PC-9 (cell line): ENCODE measurements at regions not wholly inside any gene's neighbourhood (a gene's known extent, or its start where the extent isn't known, plus 50 kb on each side); places are given as distances from the start of the nearest gene placed in this dataset.
"Not testable (repeated sequence)": the region's sequence is repeated elsewhere in the genome, so short reads cannot be mapped to it uniquely, and the experiment has no call there.

Source experiments
- BruUV-seq: library from RNA; stranded (reverse); fragments of 400-500 nt; replicated peaks from 2 replicates; lab custom pipeline; 2021; lab: Mats Ljungman, UMichigan
- CTCF ChIA-PET: fragments of 300-600 bp; sonication (Branson Sonifier 250); formaldehyde crosslinking; loops from one replicate; lab custom pipeline; 2022; ENCODE audit warnings: antibody characterized with exemption; lab: Charles Lee
- POLR2A ChIA-PET: fragments of 300-600 bp; sonication (Branson Sonifier 250); formaldehyde crosslinking; loops from one replicate; lab custom pipeline; 2022; ENCODE audit warnings: antibody characterized with exemption; ENCODE audit not compliant: unreplicated experiment; lab: Charles Lee
- DNase-seq, 2 experiments: peaks; one replicate each; pipeline versions ENCODE4 v3.0.0 to v3.0.0-alpha.2; 2015 to 2022; ENCODE audit warnings: mixed read lengths in 1 of 2
- H2AFZ ChIP-seq: fragments of 200-600 bp; sonication (generic); 2 replicates; pipeline ENCODE4 v1.8.1; 2017; ENCODE audit warnings: antibody characterized with exemption
- H3F3A ChIP-seq: fragments of 200-600 bp; sonication (generic); 2 replicates; pipeline ENCODE4 v1.8.1; 2017; ENCODE audit warnings: antibody characterized with exemption, mild to moderate bottlenecking, low read depth; ENCODE audit not compliant: insufficient read depth
- H3K27ac ChIP-seq: fragments of 200-600 bp; sonication (generic); 2 replicates; pipeline ENCODE4 v1.6.1; 2016; ENCODE audit warnings: mixed run types
- H3K27me3 ChIP-seq: fragments of 200-600 bp; sonication (generic); 2 replicates; pipeline ENCODE4 v1.6.1; 2016; ENCODE audit warnings: low read depth, mixed run types; ENCODE audit not compliant: insufficient read depth
- H3K36me3 ChIP-seq: fragments of 200-600 bp; sonication (generic); 2 replicates; pipeline ENCODE4 v1.6.1; 2016; ENCODE audit warnings: low read depth, mixed run types
- H3K4me1 ChIP-seq: fragments of 200-600 bp; sonication (generic); replicated peaks from 2 replicates; pipeline ENCODE4 v1.6.1; 2016; ENCODE audit warnings: mixed run types; ENCODE audit not compliant: insufficient read depth
- H3K4me2 ChIP-seq: fragments of 200-600 bp; sonication (generic); 2 replicates; pipeline ENCODE4 v1.6.1; 2017; ENCODE audit warnings: mixed run types
- H3K4me3 ChIP-seq: fragments of 200-600 bp; sonication (generic); 2 replicates; pipeline ENCODE4 v1.6.1; 2016; ENCODE audit warnings: mixed run types
- H3K79me2 ChIP-seq: fragments of 200-600 bp; sonication (generic); 2 replicates; pipeline ENCODE4 v1.6.1; 2017; ENCODE audit warnings: low read depth, mixed run types
- H3K9me2 ChIP-seq: fragments of 200-600 bp; sonication (generic); 2 replicates; pipeline ENCODE4 v1.8.1; 2017; ENCODE audit warnings: mild to moderate bottlenecking; ENCODE audit not compliant: insufficient read depth
- H3K9me3 ChIP-seq: fragments of 200-600 bp; sonication (generic); 2 replicates; pipeline ENCODE4 v1.8.1; 2016; ENCODE audit warnings: low read depth; ENCODE audit not compliant: insufficient read depth
- H4K20me1 ChIP-seq: fragments of 200-600 bp; sonication (generic); 2 replicates; pipeline ENCODE4 v1.8.1; 2017; ENCODE audit not compliant: insufficient read depth
- CTCF ChIP-seq: fragments of 200-600 bp; sonication (generic); conservative IDR thresholded peaks from 2 replicates; pipeline ENCODE4 v1.6.1; 2017; ENCODE audit warnings: mixed run types, antibody characterized with exemption, mild to moderate bottlenecking, moderate library complexity
- EZH2 ChIP-seq: fragments of 200-600 bp; sonication (generic); IDR thresholded peaks from 2 replicates; pipeline ENCODE4 v1.8.0; 2017; ENCODE audit warnings: antibody characterized with exemption, low read depth
- intact Hi-C: fragments of 100-400 bp; cut with micrococcal nuclease; formaldehyde crosslinking; loops from one replicate; pipeline ENCODE4 v1.10.0; 2022; ENCODE audit not compliant: unreplicated experiment

GRCh38 chrX:128975745-128976144 lies 547.5 kb downstream of the SMARCA1 start:
- intact Hi-C loops = no loop called here
- no peak overlapping the region for H3K4me3 ChIP-seq
- H3K36me3 ChIP-seq = no peaks in the 10 kb centered on the region
- TF ChIP-seq CTCF (peak; percentile 81), EZH2 (no peak)
- no peaks in the 10 kb centered on the region for H3F3A ChIP-seq
- H4K20me1 ChIP-seq = no peaks in the 10 kb centered on the region
- POLR2A ChIA-PET = no interaction called here
- no peaks in the 10 kb centered on the region for H3K9me2 ChIP-seq
- H3K9me3 ChIP-seq = no peaks in the 10 kb centered on the region
- no peak overlapping the region for H3K27ac ChIP-seq
- no peak overlapping the region for H2AFZ ChIP-seq
- CTCF ChIA-PET = no interaction called here
- no TSS peak for BruUV-seq
- H3K4me1 ChIP-seq = no peaks in the 10 kb centered on the region
- H3K27me3 ChIP-seq = no peaks in the 10 kb centered on the region
- H3K4me2 ChIP-seq = no peak overlapping the region
- no peaks in the 10 kb centered on the region for H3K79me2 ChIP-seq
- peak in 1 of 2 experiments; percentile 40 for DNase-seq

- H3K27me3 ChIP-seq = no peaks in the 10 kb centered on the region
- ChIA-PET POLR2A (no interaction called here), CTCF (no interaction called here)
- H3K4me2 ChIP-seq = no peak overlapping the region
- H2AFZ ChIP-seq = no peak overlapping the region
- no peak overlapping the region for H3K4me3 ChIP-seq
- no peaks in the 10 kb centered on the region for H3F3A ChIP-seq
- H4K20me1 ChIP-seq = no peaks in the 10 kb centered on the region
- H3K79me2 ChIP-seq = no peaks in the 10 kb centered on the region
- no peaks in the 10 kb centered on the region for H3K9me3 ChIP-seq
- no peaks in the 10 kb centered on the region for H3K36me3 ChIP-seq
- intact Hi-C loops = no loop called here
- no peak for DNase-seq
- TF ChIP-seq EZH2 (no peak), CTCF (no peak)
- H3K27ac ChIP-seq = no peak overlapping the region
- no TSS peak for BruUV-seq
- H3K9me2 ChIP-seq = no peaks in the 10 kb centered on the region
- no peaks in the 10 kb centered on the region for H3K4me1 ChIP-seq
Measured at GRCh38 chrX:128973033-128973432, 550.3 kb downstream of the SMARCA1 start.

- Histone ChIP-seq H3K4me1 (no peaks in the 10 kb centered on the region), H3K4me3 (no peak overlapping the region), H3K27me3 (no peaks in the 10 kb centered on the region), H4K20me1 (no peaks in the 10 kb centered on the region), H3K79me2 (no peaks in the 10 kb centered on the region), H3F3A (no peaks in the 10 kb centered on the region), H3K36me3 (no peaks in the 10 kb centered on the region), H3K9me3 (no peaks in the 10 kb centered on the region), H3K9me2 (no peaks in the 10 kb centered on the region; the same call in none of the 2 replicates), H3K27ac (no peak overlapping the region), H3K4me2 (no peak overlapping the region), H2AFZ (no peak overlapping the region)
- TF ChIP-seq CTCF = no peak
- no peak for TF ChIP-seq EZH2
- ChIA-PET CTCF (no interaction called here), POLR2A (no interaction called here)
- intact Hi-C loops = no loop called here
- BruUV-seq = no TSS peak
- no peak for DNase-seq
Measured at GRCh38 chrX:128961290-128961689, 562.0 kb downstream of the SMARCA1 start.

GRCh38 chrX:128954697-128955096 lies 568.6 kb downstream of the SMARCA1 start:
- H2AFZ ChIP-seq, H3F3A ChIP-seq, H3K79me2 ChIP-seq, H3K9me3 ChIP-seq, H3K36me3 ChIP-seq, H3K4me1 ChIP-seq, H3K27ac ChIP-seq, H3K9me2 ChIP-seq, H3K4me2 ChIP-seq, CTCF ChIA-PET, POLR2A ChIA-PET, DNase-seq, intact Hi-C loops, H3K27me3 ChIP-seq, H4K20me1 ChIP-seq, BruUV-seq, H3K4me3 ChIP-seq: not testable (repeated sequence)
